Liver (tissue), 3 donors: ENCODE measurements at regions not wholly inside any gene's neighbourhood (a gene's known extent, or its start where the extent isn't known, plus 50 kb on each side); places are given as distances from the start of the nearest gene placed in this dataset.

Source experiments
- ATF3 ChIP-seq: IDR thresholded peaks from 2 replicates; pipeline ENCODE4 v1.6.1; 2016; ENCODE audit warnings: antibody characterized with exemption
- CTCF ChIP-seq: fragments of 150-350 bp; IDR thresholded peaks from 2 replicates; pipeline ENCODE4 v1.5.1; 2017; ENCODE audit warnings: improper control_type of control experiment, low read depth, low read length; ENCODE audit not compliant: missing input control
- EGR1 ChIP-seq, 2 donors: IDR thresholded peaks; 2 replicates each; pipeline ENCODE4 v1.6.1; 2016 to 2018; ENCODE audit warnings: antibody characterized with exemption in 2 of 2, low read depth in 2 of 2
- GABPA ChIP-seq, 2 donors: IDR thresholded peaks in 1 of 2; conservative IDR thresholded peaks in 1 of 2; 2 replicates each; pipeline ENCODE4 v1.6.1; 2016; ENCODE audit warnings: antibody characterized with exemption in 2 of 2, mild to moderate bottlenecking in 1 of 2, moderate library complexity in 1 of 2
- HNF4G ChIP-seq: IDR thresholded peaks from 2 replicates; pipeline ENCODE4 v1.6.1; 2016; ENCODE audit warnings: antibody characterized with exemption
- REST ChIP-seq: IDR thresholded peaks from 2 replicates; pipeline ENCODE4 v1.6.1; 2016; ENCODE audit warnings: antibody characterized with exemption, mild to moderate bottlenecking
- YY1 ChIP-seq: IDR thresholded peaks from 2 replicates; pipeline ENCODE4 v1.6.1; 2016; ENCODE audit warnings: antibody characterized with exemption, mild to moderate bottlenecking
- ZBTB33 ChIP-seq: IDR thresholded peaks from 2 replicates; pipeline ENCODE4 v1.6.1; 2016; ENCODE audit warnings: antibody characterized with exemption
- donor health status: healthy.
- donor health status: healthy.

GRCh38 chr12:92235703-92236472 lies 90.2 kb upstream of the BTG1 start:
- TF ChIP-seq ZBTB33 (no peak), CTCF (no peak), REST (no peak), HNF4G (no peak), YY1 (no peak), GABPA (IDR thresholded peaks at IDR 0.05 in 1 of 2, conservative IDR thresholded peaks at IDR 0.05 in 1 of 2) (no peak), EGR1 (IDR thresholded peaks at IDR 0.05; ENCODE audit: low read depth in 2 of 2) (no peak), ATF3 (no peak)
